Spleen (tissue), 7 donors: ENCODE measurements at regions not wholly inside any gene's neighbourhood (a gene's known extent, or its start where the extent isn't known, plus 50 kb on each side); places are given as distances from the start of the nearest gene placed in this dataset.

Source experiments
- POLR2A ChIP-seq, 3 donors: fragments of 450-650 bp; IDR thresholded peaks; one replicate each; pipeline ENCODE4 v1.5.1; 2017; ENCODE audit warnings: antibody characterized with exemption in 3 of 3, mild to moderate bottlenecking in 1 of 3
- POLR2AphosphoS5 ChIP-seq, 3 donors: sonication (generic); formaldehyde crosslinking; IDR thresholded peaks; one replicate each; pipeline ENCODE4 v1.5.1; 2017; ENCODE audit warnings: antibody characterized with exemption in 3 of 3
- TF ChIP-seq, protein P1 (sequence below), 11 experiments: fragments of 200-600 bp in 7 of 11; fragments of 450-650 bp in 4 of 11; sonication (generic) in 4 of 11; IDR thresholded peaks in 8 of 11; conservative IDR thresholded peaks in 3 of 11; 1 replicate in 7 of 11; 2 replicates in 4 of 11; pipeline versions ENCODE4 v1.4.0 to v1.8.0; 2016 to 2021; ENCODE audit warnings: antibody characterized with exemption in 11 of 11, inconsistent platforms in 4 of 11, mild to moderate bottlenecking in 1 of 11
- donor health status: DM: no; HTN: no; CAD: no; lungs with moderate emphysema.
- donor health status: DM: no; HTN: no; CAD: no.
- donor health status: DM: no; HTN: no; CAD: no.

DNA sequence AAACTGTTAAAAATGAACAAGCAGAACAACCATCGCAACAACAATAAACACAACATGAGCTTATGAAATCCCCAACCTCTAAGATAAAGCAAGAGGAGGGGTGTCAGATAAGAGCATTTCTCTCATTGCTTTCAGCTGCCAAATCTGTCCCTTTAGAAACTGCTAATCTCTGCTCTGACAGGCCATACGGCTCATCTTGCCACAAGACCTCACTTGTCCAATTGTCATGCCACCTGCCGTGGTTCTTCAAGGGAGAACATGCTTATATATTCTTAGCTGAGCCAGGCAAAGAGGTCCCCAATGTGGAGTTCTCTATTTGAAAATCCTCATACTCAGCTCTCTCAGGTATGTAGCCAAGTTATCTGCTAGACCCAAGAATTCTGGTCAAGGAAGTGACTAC, 405.0 kb upstream of the TNC start:
- no peak for TF ChIP-seq POLR2A (IDR thresholded peaks at IDR 0.05)
- TF ChIP-seq, protein P1, sequence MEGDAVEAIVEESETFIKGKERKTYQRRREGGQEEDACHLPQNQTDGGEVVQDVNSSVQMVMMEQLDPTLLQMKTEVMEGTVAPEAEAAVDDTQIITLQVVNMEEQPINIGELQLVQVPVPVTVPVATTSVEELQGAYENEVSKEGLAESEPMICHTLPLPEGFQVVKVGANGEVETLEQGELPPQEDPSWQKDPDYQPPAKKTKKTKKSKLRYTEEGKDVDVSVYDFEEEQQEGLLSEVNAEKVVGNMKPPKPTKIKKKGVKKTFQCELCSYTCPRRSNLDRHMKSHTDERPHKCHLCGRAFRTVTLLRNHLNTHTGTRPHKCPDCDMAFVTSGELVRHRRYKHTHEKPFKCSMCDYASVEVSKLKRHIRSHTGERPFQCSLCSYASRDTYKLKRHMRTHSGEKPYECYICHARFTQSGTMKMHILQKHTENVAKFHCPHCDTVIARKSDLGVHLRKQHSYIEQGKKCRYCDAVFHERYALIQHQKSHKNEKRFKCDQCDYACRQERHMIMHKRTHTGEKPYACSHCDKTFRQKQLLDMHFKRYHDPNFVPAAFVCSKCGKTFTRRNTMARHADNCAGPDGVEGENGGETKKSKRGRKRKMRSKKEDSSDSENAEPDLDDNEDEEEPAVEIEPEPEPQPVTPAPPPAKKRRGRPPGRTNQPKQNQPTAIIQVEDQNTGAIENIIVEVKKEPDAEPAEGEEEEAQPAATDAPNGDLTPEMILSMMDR (IDR thresholded peaks at IDR 0.05 in 8 of 11, conservative IDR thresholded peaks at IDR 0.05 in 3 of 11) = no peak
- TF ChIP-seq POLR2AphosphoS5 (IDR thresholded peaks at IDR 0.05) = no peak
